K562 (cell line): ENCODE measurements at regions not wholly inside any gene's neighbourhood (a gene's known extent, or its start where the extent isn't known, plus 50 kb on each side); places are given as distances from the start of the nearest gene placed in this dataset.
A peak's percentile ranks its signal among the peaks of the same experiment; 100 is the strongest.

ENCODE experiments used
- ATAC-seq: fragments of 200-7000 bp; cut with Tn5 transposase; 3 replicates; pipeline ENCODE4 v1.9.1; 2020; ENCODE audit warnings: moderate library complexity
- BruUV-seq: library from RNA; stranded (reverse); fragments of 400-500 nt; replicated peaks from 2 replicates; lab custom pipeline; 2021; lab: Mats Ljungman, UMichigan
- CTCF ChIA-PET: fragments of 300-600 bp; formaldehyde crosslinking; extraction: SDS; loops from one replicate; lab custom pipeline; 2021; ENCODE audit warnings: low intra/inter-chr PET ratio; lab: Yijun Ruan, JAX
- POLR2A ChIA-PET: fragments of 300-600, 350-650 bp; sonication (Branson Sonifier 250); formaldehyde crosslinking; extraction: SDS; loops from one replicate; lab custom pipeline; 2021; ENCODE audit warnings: antibody characterized with exemption, inconsistent platforms; lab: Yijun Ruan, JAX
- DNase-seq, 4 experiments: peaks; one replicate each; pipeline versions ENCODE4 v3.0.0 to v3.0.0-alpha.2; 2011 to 2018; ENCODE audit warnings: low spot score in 3 of 4, mixed read lengths in 3 of 4; ENCODE audit errors: extremely low read depth in 1 of 4
- FAIRE-seq: peaks from 2 replicates; lab custom pipeline; 2011; peaks lifted over from hg19 to GRCh38; lab: Jason Lieb, UNC
- H2AFZ ChIP-seq: 2 replicates; pipeline ENCODE4 v1.6.0; 2011; ENCODE audit warnings: low read depth, low read length, control low read depth, inconsistent platforms
- H3K27ac ChIP-seq: fragments of 200-600 bp; 3 replicates; pipeline ENCODE4 v1.8.0; 2011; ENCODE audit warnings: low read depth, mild to moderate bottlenecking, control low read depth, inconsistent platforms, low read length, moderate library complexity, mixed read lengths; ENCODE audit errors: extremely low read depth
- H3K27me3 ChIP-seq, 2 experiments: fragments of 300-600 bp in 1 of 2; 2 replicates in 1 of 2; 3 replicates in 1 of 2; pipeline versions ENCODE4 v1.6.0 to v1.8.0; 2011; ENCODE audit warnings: inconsistent platforms in 2 of 2, low read length in 2 of 2, mild to moderate bottlenecking in 1 of 2, mixed read lengths in 1 of 2, moderate library complexity in 1 of 2; ENCODE audit not compliant: control insufficient read depth in 2 of 2, insufficient read depth in 2 of 2
- H3K36me3 ChIP-seq: fragments of 300-600 bp; 3 replicates; pipeline ENCODE4 v1.8.0; 2011; ENCODE audit warnings: mild to moderate bottlenecking, low read length, inconsistent platforms; ENCODE audit not compliant: control insufficient read depth, insufficient read depth
- H3K4me1 ChIP-seq, 2 experiments: fragments of 200-600 bp in 1 of 2; replicated peaks in 1 of 2; 2 replicates in 1 of 2; 3 replicates in 1 of 2; pipeline versions ENCODE4 v1.5.1 to v1.8.0; 2011; ENCODE audit warnings: inconsistent platforms in 2 of 2, low read length in 2 of 2, mild to moderate bottlenecking in 1 of 2, mixed read lengths in 1 of 2, moderate library complexity in 1 of 2; ENCODE audit not compliant: control insufficient read depth in 2 of 2, insufficient read depth in 2 of 2
- H3K4me2 ChIP-seq: 2 replicates; pipeline ENCODE4 v1.6.1; 2011; ENCODE audit warnings: low read length, control low read depth, inconsistent platforms, mixed read lengths; ENCODE audit not compliant: insufficient read depth
- H3K4me3 ChIP-seq: fragments of 200-600 bp; sonication (generic), shearing (Covaris generic); 2 replicates; pipeline ENCODE4 v1.5.1; 2016; ENCODE audit warnings: control low read depth, inconsistent platforms
- H3K79me2 ChIP-seq: fragments of 200-600 bp; 3 replicates; pipeline ENCODE4 v1.8.0; 2011; ENCODE audit warnings: low read length, inconsistent platforms; ENCODE audit not compliant: control insufficient read depth, insufficient read depth
- H3K9ac ChIP-seq, 2 experiments: 2 replicates each; pipeline versions ENCODE4 v1.6.0 to v1.6.1; 2011; ENCODE audit warnings: low read depth in 2 of 2, low read length in 2 of 2, control low read depth in 1 of 2, inconsistent platforms in 1 of 2, mild to moderate bottlenecking in 1 of 2, mixed read lengths in 1 of 2; ENCODE audit not compliant: insufficient read depth in 1 of 2
- H3K9me1 ChIP-seq: one replicate; pipeline ENCODE4 v1.6.0; 2011; ENCODE audit warnings: inconsistent platforms, mild to moderate bottlenecking, low read length, moderate library complexity; ENCODE audit not compliant: control insufficient read depth, insufficient read depth
- H3K9me3 ChIP-seq: replicated peaks from 2 replicates; pipeline ENCODE4 v1.5.1; 2011; ENCODE audit warnings: low read depth, low read length, inconsistent platforms; ENCODE audit not compliant: control insufficient read depth, insufficient read depth
- H4K20me1 ChIP-seq: replicated peaks from 2 replicates; pipeline ENCODE4 v1.6.1; 2011; ENCODE audit warnings: low read length, inconsistent platforms, mixed read lengths; ENCODE audit not compliant: control insufficient read depth, insufficient read depth
- EHMT2 ChIP-seq: fragments of 450-650 bp; IDR thresholded peaks from 2 replicates; pipeline ENCODE4 v1.6.1; 2018; ENCODE audit warnings: antibody characterized with exemption
- FOXP4 ChIP-seq: sonication (generic); formaldehyde crosslinking; IDR thresholded peaks from 2 replicates; pipeline ENCODE4 v1.8.0; 2022; ENCODE audit warnings: mild to moderate bottlenecking, missing genetic modification reagents, borderline replicate concordance
- KDM1A ChIP-seq, 2 experiments: fragments of 450-650 bp; IDR thresholded peaks; 2 replicates each; pipeline ENCODE4 v1.6.1; 2016; ENCODE audit warnings: mild to moderate bottlenecking in 2 of 2
- NCOA1 ChIP-seq: fragments of 450-650 bp; IDR thresholded peaks from 2 replicates; pipeline ENCODE4 v1.6.1; 2016; ENCODE audit warnings: low read depth
- PKNOX1 ChIP-seq: fragments of 450-650 bp; IDR thresholded peaks from 2 replicates; pipeline ENCODE4 v1.6.1; 2016
- ZNF23 ChIP-seq: fragments of 250-450 bp; sonication (Bioruptor Pico); IDR thresholded peaks from 2 replicates; pipeline ENCODE4 v1.4.0; 2020; ENCODE audit warnings: mild to moderate bottlenecking
- WGBS: fragments of 100-300 bp; shearing (Covaris generic); methylation state at CpG from one replicate; pipeline ENCODE4 v1.1.6; 2016; ENCODE audit warnings: low coverage, mixed read lengths; ENCODE audit not compliant: insufficient coverage; ENCODE audit errors: missing lambda C conversion rate; 5-methylcytosine and 5-hydroxymethylcytosine counted together
- in situ Hi-C: fragments of 300-500 bp; cut with MboI; formaldehyde crosslinking; loops from 4 replicates; pipeline ENCODE4 v1.15.0; 2018; ENCODE audit warnings: inconsistent platforms, mixed read lengths
- intact Hi-C: fragments of 100-400 bp; cut with micrococcal nuclease; formaldehyde crosslinking; loops from 2 replicates; pipeline ENCODE4 v1.14.2; 2022

- Histone ChIP-seq H3K4me2 (no peak overlapping the region), H3K4me3 (no peak overlapping the region), H2AFZ (no peak overlapping the region), H3K9me1 (no peaks in the 10 kb centered on the region), H3K9ac (no peak overlapping the region), H3K27ac (no peak overlapping the region), H3K4me1 (no peaks in the 10 kb centered on the region), H3K79me2 (no peaks in the 10 kb centered on the region), H3K9me3 (no peaks in the 10 kb centered on the region), H4K20me1 (no peaks in the 10 kb centered on the region), H3K36me3 (no peaks in the 10 kb centered on the region), H3K27me3 (no peaks in the 10 kb centered on the region)
- DNase-seq (no peak), ATAC-seq (no peak), FAIRE-seq (no peak)
- no TSS peak for BruUV-seq
- no peak for TF ChIP-seq PKNOX1
- no peak for TF ChIP-seq EHMT2
- peak; percentile 22 to 54; a peak in 2 of 4 replicates for TF ChIP-seq KDM1A (IDR thresholded peaks at IDR 0.05)
- ChIA-PET POLR2A (no interaction called here), CTCF (no interaction called here)
- intact Hi-C loops: no loop called here
- in situ Hi-C loops: no loop called here
- 0% methylated on average over 2 of the region's 2 CpGs for WGBS
Measured at GRCh38 chr2:176398243-176399073, 129.2 kb downstream of the MTX2 start.

GRCh38 chr2:176399074-176399598 lies 129.9 kb downstream of the MTX2 start:
- Histone ChIP-seq H3K4me2 (no peak overlapping the region), H2AFZ (no peak overlapping the region), H3K27me3 (no peaks in the 10 kb centered on the region), H3K79me2 (no peaks in the 10 kb centered on the region), H3K9me1 (no peaks in the 10 kb centered on the region), H3K9ac (no peak overlapping the region), H3K4me3 (no peak overlapping the region), H4K20me1 (no peaks in the 10 kb centered on the region), H3K4me1 (no peaks in the 10 kb centered on the region), H3K36me3 (no peaks in the 10 kb centered on the region), H3K9me3 (no peaks in the 10 kb centered on the region), H3K27ac (no peak overlapping the region)
- FAIRE-seq: no peak
- no peak for ATAC-seq
- intact Hi-C loops: no loop called here
- no peak for DNase-seq
- ChIA-PET CTCF (no interaction called here), POLR2A (interaction anchor here (0.5 kb wide), 1 partner anchor 83 kb away, joined by 3 read pairs; no protein-coding TSS in a partner anchor)
- in situ Hi-C loops: no loop called here
- BruUV-seq: no TSS peak
- TF ChIP-seq ZNF23 (CRISPR knock-in tag) (no peak), FOXP4 (CRISPR knock-in tag) (no peak), NCOA1 (no peak)
